ENCODE measurements at regions not wholly inside any gene's neighbourhood (a gene's known extent, or its start where the extent isn't known, plus 50 kb on each side); places are given as distances from the start of the nearest gene placed in this dataset.
"Not testable (repeated sequence)": the region's sequence is repeated elsewhere in the genome, so short reads cannot be mapped to it uniquely, and the experiment has no call there.

- TF ChIP-seq ATF3 (IDR thresholded peaks at IDR 0.05): no peak
Observed at GRCh38 chr6:6491761-6492160, 96.8 kb upstream of the LY86 start (continued).

GRCh38 chr6:6492675-6493074 lies 95.8 kb upstream of the LY86 start:
- H3K4me1 ChIP-seq (ENCODE audit: control insufficient read depth in 4 of 4, insufficient read depth in 4 of 4, low read length in 3 of 4): no peaks in the 10 kb centered on the region
- H3K36me3 ChIP-seq (ENCODE audit: control insufficient read depth in 4 of 4, insufficient read depth in 3 of 4, low read depth in 1 of 4, low read length in 3 of 4): no peaks in the 10 kb centered on the region
- no peak overlapping the region for H3K27ac ChIP-seq (ENCODE audit: low read depth in 1 of 2, low read length in 2 of 2)
- no peaks in the 10 kb centered on the region for H3K9me3 ChIP-seq (ENCODE audit: control insufficient read depth in 4 of 4, low read length in 3 of 4)
- 80% methylated on average over 5 of the region's 5 CpGs for WGBS
- H3K4me3 ChIP-seq (ENCODE audit: low read depth in 1 of 3, low read length in 3 of 3): no peak overlapping the region
- no peak for TF ChIP-seq ATF3 (IDR thresholded peaks at IDR 0.05)
- no peak for TF ChIP-seq YY1 (IDR thresholded peaks at IDR 0.05)
- no peak for TF ChIP-seq NR2F2 (IDR thresholded peaks at IDR 0.05)
- TF ChIP-seq FOXA1 (IDR thresholded peaks at IDR 0.05): no peak
- no peak for TF ChIP-seq JUND (IDR thresholded peaks at IDR 0.05)
- no peak for TF ChIP-seq FOXA2 (IDR thresholded peaks at IDR 0.05)
- no peak for TF ChIP-seq RXRA (IDR thresholded peaks at IDR 0.05)
- no peak for TF ChIP-seq GABPA (IDR thresholded peaks at IDR 0.05 in 1 of 2, conservative IDR thresholded peaks at IDR 0.05 in 1 of 2)
- no peak for DNase-seq (ENCODE audit: low spot score)
- no peak overlapping the region for H3K9ac ChIP-seq (ENCODE audit: low read depth in 1 of 2, low read length in 2 of 2)
- no peaks in the 10 kb centered on the region for H3K27me3 ChIP-seq (ENCODE audit: control insufficient read depth in 4 of 4, insufficient read depth in 4 of 4, low read length in 3 of 4)

GRCh38 chr6:6494139-6494538 lies 94.4 kb upstream of the LY86 start:
- not testable (repeated sequence) for H3K4me1 ChIP-seq (ENCODE audit: control insufficient read depth in 4 of 4, insufficient read depth in 4 of 4, low read length in 3 of 4); H3K27ac ChIP-seq (ENCODE audit: low read depth in 1 of 2, low read length in 2 of 2); DNase-seq (ENCODE audit: low spot score); H3K9ac ChIP-seq (ENCODE audit: low read depth in 1 of 2, low read length in 2 of 2); H3K27me3 ChIP-seq (ENCODE audit: control insufficient read depth in 4 of 4, insufficient read depth in 4 of 4, low read length in 3 of 4); H3K36me3 ChIP-seq (ENCODE audit: control insufficient read depth in 4 of 4, insufficient read depth in 3 of 4, low read depth in 1 of 4, low read length in 3 of 4); H3K4me3 ChIP-seq (ENCODE audit: low read depth in 1 of 3, low read length in 3 of 3); H3K9me3 ChIP-seq (ENCODE audit: control insufficient read depth in 4 of 4, low read length in 3 of 4)
- 91% methylated on average over 7 of the region's 7 CpGs for WGBS

- Histone ChIP-seq H3K9me3 (ENCODE audit: control insufficient read depth in 4 of 4, low read length in 3 of 4) (no peaks in the 10 kb centered on the region), H3K27me3 (ENCODE audit: control insufficient read depth in 4 of 4, insufficient read depth in 4 of 4, low read length in 3 of 4) (peaks cover 0 to 4% (median under 1%) of the 10 kb centered on the region in 4 donors), H3K36me3 (ENCODE audit: control insufficient read depth in 4 of 4, insufficient read depth in 3 of 4, low read depth in 1 of 4, low read length in 3 of 4) (no peaks in the 10 kb centered on the region), H3K27ac (ENCODE audit: low read depth in 1 of 2, low read length in 2 of 2) (no peak overlapping the region), H3K4me3 (ENCODE audit: low read depth in 1 of 3, low read length in 3 of 3) (no peak overlapping the region), H3K4me1 (ENCODE audit: control insufficient read depth in 4 of 4, insufficient read depth in 4 of 4, low read length in 3 of 4) (no peaks in the 10 kb centered on the region), H3K9ac (ENCODE audit: low read depth in 1 of 2, low read length in 2 of 2) (no peak overlapping the region)
- 18% methylated on average over 6 of the region's 6 CpGs for WGBS
- peak; percentile 75 for DNase-seq (ENCODE audit: low spot score)
- TF ChIP-seq CTCF (IDR thresholded peaks at IDR 0.05; ENCODE audit: low read depth, low read length, missing input control) (peak; percentile 69), TAF1 (conservative IDR thresholded peaks at IDR 0.05) (no peak), RAD21 (IDR thresholded peaks at IDR 0.05) (peak; percentile 87 to 90)
Observed at GRCh38 chr6:6494677-6495076, 93.8 kb upstream of the LY86 start.

Data from liver (tissue), 8 donors.